H1 (cell line): ENCODE measurements at regions not wholly inside any gene's neighbourhood (a gene's known extent, or its start where the extent isn't known, plus 50 kb on each side); places are given as distances from the start of the nearest gene placed in this dataset.

Experiments used
- JUN ChIP-seq: IDR thresholded peaks from 2 replicates; pipeline ENCODE4 v1.6.1; 2011; ENCODE audit warnings: low read depth, mild to moderate bottlenecking, improper control_type of control experiment, low read length
- KDM4A ChIP-seq: IDR thresholded peaks from one replicate; pipeline ENCODE4 v1.7.1; 2012; ENCODE audit warnings: low read depth, mild to moderate bottlenecking, moderate library complexity, low read length, inconsistent platforms; ENCODE audit not compliant: severe bottlenecking
- PHF8 ChIP-seq: fragments of 200-600 bp; sonication (generic); conservative IDR thresholded peaks from 2 replicates; pipeline ENCODE4 v1.7.1; 2012; ENCODE audit warnings: low read depth, mild to moderate bottlenecking, inconsistent platforms, low read length, moderate library complexity
- RAD21 ChIP-seq, 2 experiments: IDR thresholded peaks in 1 of 2; conservative IDR thresholded peaks in 1 of 2; 2 replicates each; pipeline ENCODE4 v1.6.1; 2011; ENCODE audit warnings: low read depth in 2 of 2, low read length in 2 of 2, improper control_type of control experiment in 1 of 2, inconsistent platforms in 1 of 2, mild to moderate bottlenecking in 1 of 2, moderate library complexity in 1 of 2
- RBBP5 ChIP-seq: IDR thresholded peaks from 2 replicates; pipeline ENCODE4 v1.7.1; 2012; ENCODE audit warnings: low read depth, mild to moderate bottlenecking, inconsistent platforms, low read length, moderate library complexity, borderline replicate concordance
- RNF2 ChIP-seq: fragments of 200-900, 300-1000 bp; sonication (generic); IDR thresholded peaks from 2 replicates; pipeline ENCODE4 v1.7.1; 2016; ENCODE audit warnings: borderline replicate concordance, low read depth, mild to moderate bottlenecking, antibody characterized with exemption, low read length; ENCODE audit not compliant: poor library complexity, severe bottlenecking; ENCODE audit errors: missing control alignments
- SIX5 ChIP-seq: IDR thresholded peaks from 2 replicates; pipeline ENCODE4 v1.6.1; 2011; ENCODE audit warnings: mild to moderate bottlenecking, low read depth, low read length

GRCh38 chr2:41431756-41432155 is 616.1 kb upstream of the PKDCC start (continued):
- TF ChIP-seq RAD21 (IDR thresholded peaks at IDR 0.05 in 1 of 2, conservative IDR thresholded peaks at IDR 0.05 in 1 of 2; ENCODE audit: low read depth in 2 of 2, low read length in 2 of 2): no peak
- TF ChIP-seq JUN: no peak
- no peak for TF ChIP-seq KDM4A
- no peak for TF ChIP-seq RBBP5
- TF ChIP-seq SIX5: no peak
- no peak for TF ChIP-seq RNF2
- no peak for TF ChIP-seq PHF8
